GM19239 (cell line): ENCODE measurements at regions not wholly inside any gene's neighbourhood (a gene's known extent, or its start where the extent isn't known, plus 50 kb on each side); places are given as distances from the start of the nearest gene placed in this dataset.
A peak's percentile ranks its signal among the peaks of the same experiment; 100 is the strongest.

ENCODE experiments used
- DNase-seq: peaks from one replicate; pipeline ENCODE4 v3.0.0; 2011; ENCODE audit warnings: low spot score; ENCODE audit not compliant: insufficient read length
- FAIRE-seq: peaks from 2 replicates; lab custom pipeline; 2011; peaks lifted over from hg19 to GRCh38; lab: Jason Lieb, UNC

- peak; percentile 92 for FAIRE-seq
- peak; percentile 87 for DNase-seq
Observed at GRCh38 chr20:63101781-63102720, 95.3 kb upstream of the BHLHE23 start.

DNA sequence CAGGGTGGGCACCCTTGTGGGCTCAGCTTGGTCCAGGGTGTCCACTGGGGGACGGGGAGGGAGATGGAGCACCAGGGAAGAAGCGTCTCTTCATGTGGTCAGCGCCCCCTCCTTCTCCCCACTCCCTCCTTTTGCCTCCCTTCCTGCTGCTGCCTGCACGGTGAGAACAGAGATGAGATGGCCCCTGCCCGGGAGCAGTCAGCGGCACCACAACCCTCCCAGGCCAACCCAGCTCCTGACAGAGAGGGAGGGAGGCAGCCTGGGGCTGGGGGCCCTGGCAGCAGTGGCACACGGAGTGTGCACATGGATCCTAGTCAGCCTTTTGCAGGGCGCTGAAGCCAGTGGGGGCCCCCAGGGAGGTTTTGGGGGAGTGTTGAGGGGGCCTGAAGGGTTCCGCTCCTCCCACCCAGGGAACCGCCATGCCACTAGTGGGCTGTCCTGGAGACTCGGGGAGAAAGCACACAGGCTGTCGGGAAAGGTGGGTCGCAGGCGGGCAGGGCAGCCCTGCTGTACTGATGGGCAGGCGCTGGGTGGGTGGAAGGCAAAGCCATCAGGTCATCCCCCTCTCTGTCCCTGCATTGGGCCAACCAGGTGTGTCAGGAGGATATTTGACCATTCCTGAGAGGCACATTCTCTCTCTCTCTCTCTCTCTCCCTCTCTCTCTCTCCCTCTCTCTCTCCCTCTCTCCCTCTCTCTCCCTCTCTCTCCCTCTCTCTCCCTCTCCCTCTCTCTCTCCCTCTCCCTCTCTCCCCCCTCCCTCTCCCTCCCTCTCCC is 94.3 kb upstream of the BHLHE23 start:
- FAIRE-seq (no peak), DNase-seq (no peak)

- no peak for DNase-seq
- FAIRE-seq: no peak
Observed at GRCh38 chr20:63100174-63100925, 93.6 kb upstream of the BHLHE23 start.

DNA sequence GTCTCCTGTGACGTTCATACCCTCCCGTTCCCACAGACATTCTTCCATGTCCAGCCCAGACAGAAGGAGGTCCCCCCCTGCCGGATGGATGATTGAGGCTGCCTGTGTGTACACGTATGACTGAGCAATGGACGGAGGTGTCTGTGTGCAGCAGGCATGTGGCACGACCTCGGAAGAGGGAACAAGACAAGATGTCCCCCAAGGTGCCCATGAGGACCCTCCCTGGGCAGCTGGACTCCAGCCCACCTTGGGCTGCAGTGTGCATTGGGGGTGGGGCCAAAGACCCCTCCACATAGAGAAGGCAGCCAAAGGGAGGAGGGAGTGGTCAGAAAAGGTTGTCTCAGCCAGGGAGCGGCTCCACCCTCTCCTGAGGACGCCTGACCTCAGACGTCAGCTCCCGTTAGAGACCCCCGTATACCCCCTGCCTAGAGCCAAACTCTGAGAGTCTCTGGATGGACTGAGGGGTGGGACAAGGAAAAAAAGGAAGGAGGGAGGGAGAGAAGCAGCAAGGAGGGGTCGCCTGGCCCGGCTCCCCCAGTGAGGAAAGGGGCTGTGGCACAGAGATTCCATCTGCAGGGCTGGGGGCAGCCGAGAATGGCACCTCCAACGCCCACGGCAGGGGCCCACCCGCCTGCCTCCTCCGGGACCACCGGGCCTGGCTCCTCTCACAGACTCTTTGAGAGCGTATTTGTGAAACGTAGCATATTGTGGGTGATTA is 92.9 kb upstream of the BHLHE23 start:
- no peak for FAIRE-seq
- no peak for DNase-seq

GRCh38 chr20:63098195-63098810 is 91.5 kb upstream of the BHLHE23 start:
- FAIRE-seq (no peak), DNase-seq (no peak)

DNA sequence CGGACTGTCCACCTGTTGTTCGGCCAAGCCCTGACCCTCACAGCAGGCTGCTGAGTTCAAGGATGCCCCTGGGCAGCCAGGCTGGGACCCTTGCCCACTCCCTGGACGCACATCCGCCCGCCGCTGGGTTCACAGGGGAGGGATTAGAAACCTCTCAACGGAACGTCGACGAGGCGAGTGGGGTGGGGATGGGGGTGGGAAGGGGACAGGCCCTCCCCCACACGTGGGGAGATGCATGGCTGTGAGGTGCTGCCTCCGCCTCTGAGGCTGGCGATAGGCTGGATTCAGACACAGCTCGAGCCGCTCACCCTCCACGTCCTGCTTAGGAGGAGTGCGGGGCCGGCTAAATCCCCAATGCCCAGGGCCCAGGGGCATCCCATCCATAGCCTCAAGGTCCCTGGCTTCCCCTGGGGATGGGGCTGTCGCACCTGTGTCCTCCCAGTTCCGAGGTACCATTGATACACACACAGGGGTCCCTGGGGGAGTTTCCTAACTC is 90.6 kb upstream of the BHLHE23 start:
- FAIRE-seq (no peak), DNase-seq (no peak)

GRCh38 chr20:63096681-63097335 is 90.0 kb upstream of the BHLHE23 start:
- no peak for FAIRE-seq
- DNase-seq: no peak

GRCh38 chr20:63095718-63096654 is 89.2 kb upstream of the BHLHE23 start:
- DNase-seq (no peak), FAIRE-seq (no peak)

- FAIRE-seq (no peak), DNase-seq (no peak)
Observed at GRCh38 chr20:63094767-63095499, 88.2 kb upstream of the BHLHE23 start.

GRCh38 chr20:63093966-63094766 is 87.4 kb upstream of the BHLHE23 start:
- DNase-seq (no peak), FAIRE-seq (no peak)

- FAIRE-seq (no peak), DNase-seq (no peak)
Observed at GRCh38 chr20:63092660-63093215, 86.0 kb upstream of the BHLHE23 start.

- FAIRE-seq: no peak
- no peak for DNase-seq
Observed at GRCh38 chr20:63091901-63092659, 85.3 kb upstream of the BHLHE23 start.

DNA sequence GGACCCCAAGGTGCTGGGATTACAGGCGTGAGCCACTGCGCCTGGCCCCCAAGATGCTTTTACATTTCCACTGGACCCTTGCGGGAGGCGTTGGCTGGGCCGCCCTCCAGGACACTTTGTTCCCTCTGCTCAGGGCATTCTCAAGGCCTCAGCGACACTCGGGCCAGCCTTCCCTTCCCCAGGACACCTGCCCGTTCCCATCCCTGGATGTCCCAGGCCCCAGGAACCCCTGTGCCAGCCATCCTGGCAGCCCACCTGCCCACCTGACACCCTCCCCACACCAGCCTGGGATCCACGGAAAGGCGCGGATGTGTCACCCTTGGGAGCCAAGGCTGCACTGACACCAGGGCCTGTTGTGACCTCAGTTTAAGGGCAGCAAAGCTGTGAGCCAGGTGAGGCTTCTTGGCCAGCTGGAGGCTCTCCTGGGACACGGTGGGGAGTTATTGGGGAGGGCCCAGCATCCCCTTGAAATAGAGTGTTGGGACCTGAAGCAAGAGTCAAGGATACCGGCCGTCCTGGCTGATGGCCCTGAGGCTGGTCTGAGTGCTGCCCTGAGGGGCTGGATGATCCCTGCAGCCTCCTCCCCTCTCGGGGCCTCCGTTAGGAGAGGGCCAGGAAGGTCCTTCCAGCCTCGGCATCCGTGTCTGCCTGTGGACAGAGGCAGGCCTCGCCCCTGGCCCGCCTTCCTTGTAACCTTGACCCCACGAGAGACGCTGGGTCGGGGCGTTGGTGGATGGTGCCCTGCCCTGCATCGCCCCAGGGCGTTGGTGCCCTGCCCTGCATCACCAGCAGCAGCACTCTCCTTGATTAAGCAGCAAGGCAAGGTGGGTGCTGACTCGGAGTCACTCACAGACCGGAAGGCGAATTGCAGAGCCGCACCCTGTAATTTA is 84.2 kb upstream of the BHLHE23 start:
- no peak for FAIRE-seq
- no peak for DNase-seq

GRCh38 chr20:63090052-63090451 is 83.3 kb upstream of the BHLHE23 start:
- no peak for FAIRE-seq

More at GRCh38 chr20:63090052-63090451, 83.3 kb upstream of the BHLHE23 start:
- no peak for DNase-seq
